NCI-H1436 (cell line): ENCODE measurements at regions not wholly inside any gene's neighbourhood (a gene's known extent, or its start where the extent isn't known, plus 50 kb on each side); places are given as distances from the start of the nearest gene placed in this dataset.
"Not testable (repeated sequence)": the region's sequence is repeated elsewhere in the genome, so short reads cannot be mapped to it uniquely, and the experiment has no call there.

Source experiments
- DNase-seq: peaks from one replicate; lab custom pipeline; 2025; lab: John Stamatoyannopoulos, UW

DNA sequence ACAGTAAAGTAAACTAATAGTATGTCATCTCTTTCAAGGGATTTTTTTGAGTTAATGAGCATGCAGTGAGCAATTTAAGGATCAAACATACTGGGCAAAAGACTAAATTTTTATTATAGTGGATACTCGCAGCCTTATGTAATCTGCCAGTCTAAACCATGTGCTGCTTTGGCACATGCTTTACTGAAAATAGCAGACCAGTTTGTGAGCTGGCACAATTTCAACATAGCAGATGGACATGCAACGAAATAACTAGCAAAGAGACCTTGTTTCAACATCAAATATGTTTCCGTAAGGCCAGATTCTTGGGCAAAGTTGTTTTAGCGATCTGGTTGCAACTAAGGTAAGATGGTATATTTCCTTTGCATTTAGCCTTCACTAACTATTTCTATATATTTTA, 807.3 kb downstream of the NR4A2 start:
- DNase-seq, result no peak

DNA sequence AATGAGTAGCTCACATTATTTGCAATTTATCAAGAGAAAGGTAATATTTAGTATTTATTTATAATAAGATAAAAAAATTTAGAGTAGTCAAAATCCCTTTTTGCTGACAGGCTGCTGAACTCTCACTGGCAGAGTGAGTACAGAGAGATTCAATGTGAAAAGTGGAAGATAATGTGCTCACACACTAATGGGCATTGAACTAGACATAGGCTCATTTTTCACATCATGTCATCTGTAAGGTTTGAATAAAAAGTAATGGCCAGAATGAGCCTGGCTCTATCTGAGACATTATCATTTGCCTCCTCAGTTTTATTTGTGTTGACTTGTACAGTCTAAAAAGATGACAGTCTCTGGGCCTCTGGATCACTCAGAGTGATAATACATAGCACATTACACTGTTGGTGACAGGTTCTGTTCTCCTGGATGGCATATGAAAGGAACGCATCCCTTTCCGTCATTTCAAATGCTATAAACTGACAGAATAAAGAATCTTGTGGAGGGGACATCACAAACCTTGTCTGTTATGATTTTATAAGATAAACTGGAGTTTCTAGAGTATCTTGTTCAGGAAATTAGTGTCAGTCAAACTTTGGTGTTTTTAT, 812.9 kb downstream of the NR4A2 start:
- no peak for DNase-seq

- no peak for DNase-seq
Measured at GRCh38 chr2:155518094-155518493, 814.4 kb downstream of the NR4A2 start.

DNA sequence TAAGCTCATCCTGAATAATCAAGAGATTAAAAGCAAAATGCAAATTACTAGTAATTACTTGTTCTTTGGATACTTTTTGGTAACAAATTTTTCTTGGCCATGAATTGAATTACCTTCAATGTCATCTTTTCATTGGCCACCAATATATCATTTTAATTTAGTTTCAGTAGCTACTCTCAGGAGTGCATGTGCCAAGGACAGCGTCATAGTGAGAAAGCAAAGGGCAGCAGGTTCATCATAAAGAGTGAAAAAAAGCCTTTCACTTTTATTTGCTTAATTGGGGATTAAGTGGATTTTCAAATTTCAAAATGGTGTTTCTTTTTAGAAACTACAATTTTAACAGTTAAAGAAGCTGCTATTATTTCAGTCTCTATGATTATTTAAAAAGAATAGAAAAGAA, 815.2 kb downstream of the NR4A2 start:
- no peak for DNase-seq

- no peak for DNase-seq
Measured at GRCh38 chr2:155513248-155513647, 814.8 kb downstream of the KCNJ3 start.

GRCh38 chr2:155502766-155503165, 804.3 kb downstream of the KCNJ3 start:
- DNase-seq, result no peak

- no peak for DNase-seq
Measured at GRCh38 chr2:155498106-155498505, 799.6 kb downstream of the KCNJ3 start.

GRCh38 chr2:155494744-155495143, 796.2 kb downstream of the KCNJ3 start:
- DNase-seq, result no peak

DNA sequence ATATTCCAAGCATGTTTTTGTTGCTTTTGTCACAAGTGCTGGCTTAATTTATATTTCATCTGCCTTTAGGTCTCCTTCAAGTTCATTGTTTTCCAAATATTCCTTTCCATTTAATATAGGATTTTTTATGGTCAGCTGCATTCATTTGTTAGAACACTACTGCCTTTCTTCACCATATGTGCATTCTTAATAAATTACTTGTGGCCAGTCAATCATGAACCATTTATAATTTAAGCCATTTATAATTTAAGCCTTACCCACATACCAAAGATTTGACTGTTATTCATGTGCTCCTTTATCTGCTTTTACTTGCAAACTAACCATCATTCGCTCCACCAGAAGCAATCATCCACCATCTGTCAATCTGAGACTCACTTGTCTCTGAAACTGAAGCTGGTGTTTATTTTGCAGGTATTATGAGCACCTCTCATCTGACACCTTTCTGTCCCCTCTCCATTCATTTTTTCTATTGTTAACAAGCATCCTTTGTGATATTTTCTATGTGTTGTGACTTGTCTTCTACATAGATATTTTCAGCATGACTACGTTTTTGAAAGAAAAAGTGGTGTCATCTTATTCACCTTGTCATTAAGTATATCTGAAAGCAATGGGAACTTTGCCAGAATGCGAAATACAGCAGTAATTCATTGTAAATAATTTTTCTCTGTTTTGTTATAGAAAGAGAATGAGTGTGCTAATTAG, 786.8 kb downstream of the KCNJ3 start:
- no peak for DNase-seq

GRCh38 chr2:155481141-155481540, 782.6 kb downstream of the KCNJ3 start:
- no peak for DNase-seq

GRCh38 chr2:155472018-155472417, 773.5 kb downstream of the KCNJ3 start:
- DNase-seq, result not testable (repeated sequence)

DNA sequence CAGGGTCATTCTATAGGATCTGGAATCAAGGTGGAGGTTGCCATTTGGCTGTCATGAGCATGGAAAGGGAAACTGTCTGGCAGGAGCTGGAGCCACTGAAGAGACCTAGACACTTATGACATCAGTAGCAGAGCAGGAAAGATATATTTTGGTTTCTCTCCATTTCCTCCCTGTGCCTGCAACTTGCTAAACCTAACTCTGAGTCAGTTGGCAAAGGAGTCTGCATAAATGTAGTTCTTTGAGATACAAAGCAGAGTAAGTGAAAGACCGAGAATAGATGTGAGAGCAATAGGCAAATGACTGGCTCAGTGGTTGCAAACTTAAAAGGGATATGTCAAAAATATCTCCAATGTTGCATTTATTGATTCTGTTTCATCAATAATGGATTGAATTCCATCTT, 757.7 kb downstream of the KCNJ3 start:
- DNase-seq, result no peak

DNA sequence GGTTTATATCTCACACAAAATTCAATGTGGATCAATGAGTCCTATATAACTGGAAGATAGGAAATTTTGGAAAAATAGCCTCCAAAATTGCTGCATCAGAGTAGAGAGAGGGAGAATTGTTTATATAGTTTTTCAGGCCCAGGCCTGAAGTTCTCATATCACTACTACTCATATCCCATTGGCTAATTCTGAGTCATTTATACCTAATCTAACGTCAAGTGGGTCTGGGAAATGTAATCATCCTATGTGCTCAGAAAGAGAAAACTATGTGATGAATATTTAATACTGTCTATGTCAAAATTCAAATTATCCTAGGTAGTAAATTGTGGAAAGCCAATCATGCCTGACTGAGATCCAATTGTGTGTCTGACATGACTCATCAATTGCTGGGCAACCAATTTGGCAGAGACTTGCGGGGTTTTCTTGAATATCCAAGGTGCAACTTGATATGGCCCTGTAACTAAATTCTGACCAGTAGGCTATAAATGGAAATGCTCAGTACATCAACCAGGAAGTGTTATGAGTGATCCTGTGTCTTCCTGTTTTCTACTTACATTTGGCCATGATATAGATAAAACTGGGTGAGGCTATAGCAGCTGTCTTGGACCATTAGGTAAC, 744.4 kb downstream of the KCNJ3 start:
- no peak for DNase-seq

DNA sequence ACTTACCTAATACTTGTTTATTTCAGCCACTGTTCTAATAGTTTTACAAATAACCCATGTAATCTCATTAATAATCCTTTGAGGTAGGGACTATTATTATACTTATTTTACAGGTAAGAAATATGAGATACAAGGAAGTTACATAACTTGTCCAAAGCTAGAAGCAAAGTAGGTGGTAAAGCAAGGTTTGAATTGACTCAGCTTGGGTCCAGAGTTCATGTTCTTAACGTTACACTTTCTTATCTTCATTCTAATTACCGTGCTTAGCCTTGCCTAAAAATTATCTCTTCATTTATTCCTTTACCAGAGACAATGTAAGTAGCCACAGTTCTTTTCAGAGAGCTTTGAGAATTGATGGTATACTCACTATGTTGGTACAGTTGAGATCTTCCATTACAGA, 743.6 kb downstream of the KCNJ3 start:
- DNase-seq, result no peak

DNA sequence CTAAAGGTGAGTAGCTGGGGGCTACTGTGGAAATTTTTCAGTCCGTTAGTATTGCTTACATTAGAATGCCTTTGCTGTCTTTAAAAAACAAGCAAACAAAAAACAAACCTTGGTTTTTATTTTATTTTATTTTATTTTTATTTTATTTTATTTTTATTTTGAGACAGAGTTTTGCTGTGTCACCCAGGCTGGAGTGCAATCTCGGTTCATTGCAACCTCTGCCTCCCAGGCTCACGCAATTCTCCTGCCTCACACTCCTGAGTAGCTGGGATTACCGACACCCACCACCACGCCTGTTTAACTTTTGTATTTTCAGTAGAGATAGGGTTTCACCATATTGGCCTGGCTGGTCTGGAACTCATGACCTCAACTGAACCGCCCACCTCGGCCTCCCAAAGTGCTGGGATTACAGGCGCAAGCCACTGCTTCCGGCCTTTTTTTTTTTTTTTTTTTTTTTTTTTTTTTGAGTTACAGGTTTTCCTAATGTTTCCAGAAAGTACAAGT, 732.6 kb downstream of the KCNJ3 start:
- DNase-seq, result no peak

- DNase-seq, result no peak
Measured at GRCh38 chr2:155427470-155427869, 729.0 kb downstream of the KCNJ3 start.

DNA sequence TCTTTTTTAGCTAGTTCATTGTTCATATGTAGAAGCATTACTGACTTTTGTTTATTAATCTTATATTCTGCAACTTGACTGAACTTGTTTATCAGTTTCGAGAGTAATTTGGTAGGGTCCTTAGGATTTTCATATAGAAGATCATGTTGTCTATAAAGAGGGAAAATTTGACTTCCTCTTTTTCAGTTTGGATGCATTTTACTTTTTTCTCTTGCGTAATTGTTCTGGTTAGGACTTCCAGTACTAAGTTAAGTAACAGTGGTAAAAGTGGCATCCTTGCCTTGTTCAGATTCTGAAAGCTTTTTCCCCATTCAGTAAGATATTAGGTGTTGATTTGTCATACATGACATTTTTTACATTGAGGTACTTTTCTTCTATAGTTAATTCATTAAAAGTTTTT, 726.0 kb downstream of the KCNJ3 start:
- no peak for DNase-seq

DNA sequence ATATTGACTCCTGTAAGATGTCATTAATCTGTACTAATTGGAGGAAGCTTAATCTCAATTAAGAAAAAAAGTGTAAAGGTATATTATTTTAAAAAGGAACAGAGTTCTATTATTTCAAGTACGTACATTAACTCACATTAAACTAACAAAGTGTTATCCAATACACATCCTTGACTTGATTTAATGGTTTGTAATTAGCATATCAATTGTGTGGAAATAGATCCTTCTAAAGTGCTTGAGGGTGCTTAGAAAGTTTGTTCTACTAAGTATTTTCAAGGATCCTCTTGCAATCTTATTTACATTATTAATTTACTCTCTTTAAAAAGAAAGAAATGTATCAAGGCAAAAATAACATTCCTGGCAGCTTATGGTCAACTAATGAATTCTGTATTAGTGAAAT, 720.3 kb downstream of the KCNJ3 start:
- no peak for DNase-seq

- no peak for DNase-seq
Measured at GRCh38 chr2:155412598-155412997, 714.1 kb downstream of the KCNJ3 start.

GRCh38 chr2:155404433-155405002, 706.0 kb downstream of the KCNJ3 start:
- DNase-seq, result no peak

DNA sequence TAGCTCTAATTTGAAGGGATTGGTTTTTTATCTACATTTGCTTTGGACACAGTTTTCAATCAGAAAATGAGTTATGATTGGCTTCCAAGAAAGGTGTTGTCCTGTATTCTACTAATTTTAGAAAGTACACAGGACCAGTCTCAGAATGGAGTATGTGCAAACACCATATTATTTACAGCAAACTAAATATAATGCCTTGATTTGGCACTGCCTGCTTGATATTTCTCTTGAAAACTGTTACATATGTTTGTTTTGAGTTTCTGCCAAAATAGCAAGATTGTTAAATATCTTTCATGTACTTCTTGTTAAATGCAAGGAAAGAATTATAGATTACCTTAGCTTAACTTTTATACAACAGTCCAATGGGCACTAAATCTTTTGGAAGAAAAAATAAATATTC, 694.9 kb downstream of the KCNJ3 start:
- DNase-seq, result no peak

- DNase-seq, result no peak
Measured at GRCh38 chr2:155391613-155392130, 693.2 kb downstream of the KCNJ3 start.

DNA sequence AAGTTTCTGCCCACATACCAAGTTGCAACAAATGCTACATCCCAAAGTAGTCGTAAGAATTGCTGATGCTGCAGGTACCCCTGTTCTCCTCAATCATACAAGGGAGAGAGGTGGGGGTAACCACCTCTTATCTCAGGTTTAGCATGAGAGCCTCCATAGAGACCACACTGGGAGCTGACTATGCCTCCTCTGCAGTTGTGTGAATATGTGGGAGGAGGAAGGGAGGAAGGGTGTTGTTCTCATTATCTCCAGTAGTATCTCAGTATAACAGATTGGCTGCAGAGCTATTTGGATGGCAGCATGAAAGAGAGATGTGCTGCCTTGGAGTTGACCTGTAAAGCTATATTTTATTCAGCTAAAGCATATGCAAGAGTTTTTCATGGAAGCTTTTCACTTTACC, 690.7 kb downstream of the KCNJ3 start:
- DNase-seq, result no peak
